ENCODE measurements at regions not wholly inside any gene's neighbourhood (a gene's known extent, or its start where the extent isn't known, plus 50 kb on each side); places are given as distances from the start of the nearest gene placed in this dataset.
A peak's percentile ranks its signal among the peaks of the same experiment; 100 is the strongest.

DNA sequence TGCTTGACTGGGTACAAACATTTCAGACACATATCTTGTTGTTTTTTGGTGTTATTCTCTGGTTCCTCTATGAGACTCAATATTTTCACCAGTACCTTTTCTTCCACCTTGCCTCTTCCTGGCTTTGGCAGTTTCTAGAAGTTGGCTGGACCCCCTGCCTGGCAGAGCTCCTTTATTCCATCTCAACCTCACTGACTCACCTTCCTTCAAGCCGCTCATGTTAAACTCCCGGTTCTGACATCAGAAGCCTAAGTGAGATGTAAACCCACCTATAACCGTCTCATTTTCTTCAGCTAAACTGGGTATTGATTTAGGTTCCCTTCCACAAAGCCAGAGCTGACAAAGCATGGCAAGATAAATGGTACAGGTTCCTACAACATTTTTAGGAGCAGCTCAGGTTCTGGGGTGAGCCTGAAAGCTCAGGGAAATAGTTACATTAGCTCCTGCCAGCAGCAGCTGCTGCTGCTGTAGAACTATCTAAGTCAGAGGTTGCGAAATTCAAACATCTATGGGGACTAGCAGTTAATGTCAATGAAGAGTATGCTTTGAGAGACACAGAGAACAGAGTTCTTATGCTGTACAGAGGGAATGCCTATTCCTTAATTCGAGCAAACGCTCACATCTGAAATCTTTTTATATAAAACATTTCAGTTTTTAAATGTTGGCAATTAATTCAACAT lies 197.1 kb upstream of the NR3C1 start:
- POLR2A ChIA-PET: no interaction called here
- Histone ChIP-seq H3K36me3 (ENCODE audit: control insufficient read depth in 4 of 4, insufficient read depth in 4 of 4, low read length in 3 of 4) (no peaks in the 10 kb centered on the region), H3K9me3 (ENCODE audit: control extremely low read depth in 1 of 5, control insufficient read depth in 4 of 5, insufficient read depth in 2 of 5, low read depth in 1 of 5, low read length in 4 of 5) (peaks cover 0 to 6% (median 0%) of the 10 kb centered on the region in 5 experiments), H3K27me3 (replicated peaks in 2 of 5; ENCODE audit: control insufficient read depth in 4 of 5, insufficient read depth in 5 of 5, low read length in 4 of 5) (no peaks in the 10 kb centered on the region), H3K27ac (ENCODE audit: insufficient read depth in 1 of 2, low read depth in 1 of 2, low read length in 2 of 2, poor library complexity in 1 of 2, severe bottlenecking in 2 of 2) (no peak overlapping the region), H3K4me1 (ENCODE audit: control extremely low read depth in 1 of 4, control insufficient read depth in 4 of 4, insufficient read depth in 4 of 4, low read length in 3 of 4) (peaks cover 13 to 40% (median 25%) of the 10 kb centered on the region in 4 experiments), H3K4me3 (ENCODE audit: control insufficient read depth in 1 of 7, extremely low read depth in 1 of 7, insufficient read depth in 4 of 7, low read depth in 2 of 7, low read length in 6 of 7) (no peak overlapping the region)
- CTCF ChIA-PET: no interaction called here
- peak in 1 of 3 donors; percentile 19 for DNase-seq
- 91% methylated on average over 4 of the region's 6 CpGs for WGBS (ENCODE audit: insufficient coverage)

DNA sequence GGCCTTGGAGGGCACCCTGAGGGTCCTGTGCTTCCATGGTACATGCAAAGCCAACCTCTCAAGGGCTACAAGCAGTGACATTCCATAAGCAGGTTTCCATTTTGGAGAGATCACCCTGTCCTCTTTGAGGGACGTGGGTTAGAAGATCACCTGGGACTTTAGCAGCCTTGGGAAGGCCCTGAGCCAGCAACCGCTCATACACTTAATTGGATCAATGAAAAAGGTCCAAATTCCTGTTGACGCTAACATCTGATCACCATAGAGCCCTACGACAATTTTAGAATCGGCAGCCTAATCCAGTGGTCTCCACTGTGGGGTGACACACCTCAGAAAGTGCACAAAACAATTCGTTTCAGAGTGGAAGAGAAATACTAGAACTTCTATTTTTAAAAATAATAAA lies 196.0 kb upstream of the NR3C1 start:
- peaks cover 0 to 6% (median 0%) of the 10 kb centered on the region in 5 experiments for H3K9me3 ChIP-seq (ENCODE audit: control extremely low read depth in 1 of 5, control insufficient read depth in 4 of 5, insufficient read depth in 2 of 5, low read depth in 1 of 5, low read length in 4 of 5)
- ChIA-PET POLR2A (no interaction called here), CTCF (no interaction called here)
- H3K27me3 ChIP-seq (replicated peaks in 2 of 5; ENCODE audit: control insufficient read depth in 4 of 5, insufficient read depth in 5 of 5, low read length in 4 of 5): no peaks in the 10 kb centered on the region
- H3K4me3 ChIP-seq (ENCODE audit: control insufficient read depth in 1 of 7, extremely low read depth in 1 of 7, insufficient read depth in 4 of 7, low read depth in 2 of 7, low read length in 6 of 7): no peak overlapping the region
- DNase-seq: no peak
- no peaks in the 10 kb centered on the region for H3K36me3 ChIP-seq (ENCODE audit: control insufficient read depth in 4 of 4, insufficient read depth in 4 of 4, low read length in 3 of 4)
- H3K4me1 ChIP-seq (ENCODE audit: control extremely low read depth in 1 of 4, control insufficient read depth in 4 of 4, insufficient read depth in 4 of 4, low read length in 3 of 4): peaks cover 4 to 30% (median 15%) of the 10 kb centered on the region in 4 experiments
- H3K27ac ChIP-seq (ENCODE audit: insufficient read depth in 1 of 2, low read depth in 1 of 2, low read length in 2 of 2, poor library complexity in 1 of 2, severe bottlenecking in 2 of 2): no peak overlapping the region
- WGBS (ENCODE audit: insufficient coverage): 100% methylated on average over 4 of the region's 6 CpGs

DNA sequence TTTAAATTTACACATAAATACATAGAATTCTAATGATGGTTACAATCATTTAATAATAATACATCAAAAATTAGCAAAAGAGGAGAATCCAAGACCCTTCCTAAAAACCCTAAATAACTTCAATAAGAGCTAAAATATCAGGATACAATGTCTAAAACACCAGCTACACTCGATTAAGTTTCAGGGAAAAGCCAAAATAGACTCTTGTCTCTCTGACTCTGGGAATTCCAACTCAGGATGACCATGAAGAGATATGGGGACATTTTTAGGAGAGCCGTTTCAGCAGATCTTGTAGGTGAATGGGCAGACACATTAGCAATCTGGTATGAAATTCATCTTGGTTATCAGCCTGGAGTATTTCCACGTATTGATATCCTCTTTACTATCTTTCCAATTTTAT lies 193.3 kb upstream of the NR3C1 start:
- H3K27ac ChIP-seq (ENCODE audit: insufficient read depth in 1 of 2, low read depth in 1 of 2, low read length in 2 of 2, poor library complexity in 1 of 2, severe bottlenecking in 2 of 2): no peak overlapping the region
- no peak overlapping the region for H3K4me3 ChIP-seq (ENCODE audit: control insufficient read depth in 1 of 7, extremely low read depth in 1 of 7, insufficient read depth in 4 of 7, low read depth in 2 of 7, low read length in 6 of 7)
- peaks cover 0 to 22% (median 9%) of the 10 kb centered on the region in 4 experiments for H3K4me1 ChIP-seq (ENCODE audit: control extremely low read depth in 1 of 4, control insufficient read depth in 4 of 4, insufficient read depth in 4 of 4, low read length in 3 of 4)
- no peaks in the 10 kb centered on the region for H3K36me3 ChIP-seq (ENCODE audit: control insufficient read depth in 4 of 4, insufficient read depth in 4 of 4, low read length in 3 of 4)
- WGBS (ENCODE audit: insufficient coverage): 100% methylated on average over 1 of the region's 3 CpGs
- H3K9me3 ChIP-seq (ENCODE audit: control extremely low read depth in 1 of 5, control insufficient read depth in 4 of 5, insufficient read depth in 2 of 5, low read depth in 1 of 5, low read length in 4 of 5): no peaks in the 10 kb centered on the region
- no peak for DNase-seq
- ChIA-PET POLR2A (no interaction called here), CTCF (interaction anchor here (1.2 kb wide), 1 partner anchor 9 kb away, joined by 3 read pairs; no protein-coding TSS in a partner anchor)
- no peaks in the 10 kb centered on the region for H3K27me3 ChIP-seq (replicated peaks in 2 of 5; ENCODE audit: control insufficient read depth in 4 of 5, insufficient read depth in 5 of 5, low read length in 4 of 5)

DNA sequence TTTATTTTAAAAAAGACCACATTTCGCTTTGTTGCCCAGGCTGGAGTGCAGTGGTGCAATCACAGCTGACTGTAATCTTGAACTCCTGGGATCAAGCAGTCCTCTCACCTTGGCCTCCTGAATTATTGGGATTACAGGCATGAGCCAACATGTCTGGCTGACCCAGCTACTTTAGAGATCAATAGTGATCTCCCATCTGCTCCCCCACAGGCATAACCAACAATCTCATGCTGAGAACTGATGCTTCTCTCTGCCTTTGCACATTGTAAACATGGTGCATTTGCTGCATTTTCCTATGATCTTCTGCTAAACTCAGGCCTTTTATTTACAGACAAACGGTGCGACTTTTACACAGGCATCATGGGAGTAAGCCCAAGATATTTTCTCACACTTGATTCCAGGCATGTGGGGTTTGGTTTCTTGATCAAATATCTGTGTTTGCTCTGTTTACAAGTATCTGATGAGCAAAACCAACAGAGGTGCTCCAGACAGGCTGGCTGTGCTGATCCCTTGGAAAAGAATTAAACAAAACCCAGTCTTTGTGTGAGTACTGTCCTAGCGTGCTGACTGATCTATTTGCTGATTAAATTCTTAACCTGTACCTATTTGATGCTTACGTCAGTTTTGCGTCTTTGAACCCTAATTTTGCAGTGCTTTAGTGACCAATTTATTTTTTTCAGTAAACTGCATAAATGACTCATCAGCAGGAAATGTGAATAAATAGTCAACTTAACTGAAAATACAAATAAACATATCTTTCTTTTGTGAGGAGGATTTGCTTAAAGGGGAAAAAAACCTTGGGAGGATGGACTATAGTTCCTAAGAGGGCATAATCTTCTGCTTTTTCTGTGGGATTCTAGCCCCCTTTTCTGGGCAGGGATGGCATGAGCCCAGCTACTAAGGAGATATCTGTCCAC lies 191.7 kb upstream of the NR3C1 start:
- 95% methylated on average over 4 of the region's 6 CpGs for WGBS (ENCODE audit: insufficient coverage)
- Histone ChIP-seq H3K4me1 (ENCODE audit: control extremely low read depth in 1 of 4, control insufficient read depth in 4 of 4, insufficient read depth in 4 of 4, low read length in 3 of 4) (peaks cover 0 to 9% (median 1%) of the 10 kb centered on the region in 4 experiments), H3K27ac (ENCODE audit: insufficient read depth in 1 of 2, low read depth in 1 of 2, low read length in 2 of 2, poor library complexity in 1 of 2, severe bottlenecking in 2 of 2) (no peak overlapping the region), H3K36me3 (ENCODE audit: control insufficient read depth in 4 of 4, insufficient read depth in 4 of 4, low read length in 3 of 4) (no peaks in the 10 kb centered on the region), H3K27me3 (replicated peaks in 2 of 5; ENCODE audit: control insufficient read depth in 4 of 5, insufficient read depth in 5 of 5, low read length in 4 of 5) (no peaks in the 10 kb centered on the region), H3K4me3 (ENCODE audit: control insufficient read depth in 1 of 7, extremely low read depth in 1 of 7, insufficient read depth in 4 of 7, low read depth in 2 of 7, low read length in 6 of 7) (no peak overlapping the region), H3K9me3 (ENCODE audit: control extremely low read depth in 1 of 5, control insufficient read depth in 4 of 5, insufficient read depth in 2 of 5, low read depth in 1 of 5, low read length in 4 of 5) (no peaks in the 10 kb centered on the region)
- POLR2A ChIA-PET: no interaction called here
- CTCF ChIA-PET: no interaction called here
- no peak for DNase-seq

DNA sequence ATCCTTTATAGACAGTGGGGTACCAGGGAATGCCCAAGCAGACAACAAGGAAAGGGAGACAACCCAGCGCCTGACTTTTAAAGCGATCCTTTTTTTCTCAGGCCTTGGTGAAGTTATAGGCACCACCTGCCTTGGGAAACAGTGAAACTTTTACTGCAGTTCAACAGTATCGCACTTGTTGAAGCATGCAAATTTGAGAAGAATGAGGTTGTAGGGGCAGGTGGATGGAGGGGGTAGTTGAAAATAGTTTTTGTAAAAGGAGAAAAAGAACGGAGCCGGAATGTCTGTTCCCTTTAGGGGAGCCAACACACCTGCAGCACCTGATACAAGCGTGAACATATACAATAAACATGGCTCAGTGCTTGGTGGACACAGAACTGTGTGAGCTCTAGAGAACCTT lies 190.2 kb upstream of the NR3C1 start:
- DNase-seq: no peak
- H3K9me3 ChIP-seq (ENCODE audit: control extremely low read depth in 1 of 5, control insufficient read depth in 4 of 5, insufficient read depth in 2 of 5, low read depth in 1 of 5, low read length in 4 of 5): no peaks in the 10 kb centered on the region
- H3K27me3 ChIP-seq (replicated peaks in 2 of 5; ENCODE audit: control insufficient read depth in 4 of 5, insufficient read depth in 5 of 5, low read length in 4 of 5): no peaks in the 10 kb centered on the region
- 96% methylated on average over 6 of the region's 6 CpGs for WGBS (ENCODE audit: insufficient coverage)
- H3K4me3 ChIP-seq (ENCODE audit: control insufficient read depth in 1 of 7, extremely low read depth in 1 of 7, insufficient read depth in 4 of 7, low read depth in 2 of 7, low read length in 6 of 7): no peak overlapping the region
- H3K27ac ChIP-seq (ENCODE audit: insufficient read depth in 1 of 2, low read depth in 1 of 2, low read length in 2 of 2, poor library complexity in 1 of 2, severe bottlenecking in 2 of 2): no peak overlapping the region
- H3K36me3 ChIP-seq (ENCODE audit: control insufficient read depth in 4 of 4, insufficient read depth in 4 of 4, low read length in 3 of 4): no peaks in the 10 kb centered on the region
- CTCF ChIA-PET: interaction anchor here (0.7 kb wide), 1 partner anchor 11 kb away, joined by 3 read pairs; no protein-coding TSS in a partner anchor
- H3K4me1 ChIP-seq (ENCODE audit: control extremely low read depth in 1 of 4, control insufficient read depth in 4 of 4, insufficient read depth in 4 of 4, low read length in 3 of 4): peaks cover 0 to 9% (median 1%) of the 10 kb centered on the region in 4 experiments
- POLR2A ChIA-PET: no interaction called here

DNA sequence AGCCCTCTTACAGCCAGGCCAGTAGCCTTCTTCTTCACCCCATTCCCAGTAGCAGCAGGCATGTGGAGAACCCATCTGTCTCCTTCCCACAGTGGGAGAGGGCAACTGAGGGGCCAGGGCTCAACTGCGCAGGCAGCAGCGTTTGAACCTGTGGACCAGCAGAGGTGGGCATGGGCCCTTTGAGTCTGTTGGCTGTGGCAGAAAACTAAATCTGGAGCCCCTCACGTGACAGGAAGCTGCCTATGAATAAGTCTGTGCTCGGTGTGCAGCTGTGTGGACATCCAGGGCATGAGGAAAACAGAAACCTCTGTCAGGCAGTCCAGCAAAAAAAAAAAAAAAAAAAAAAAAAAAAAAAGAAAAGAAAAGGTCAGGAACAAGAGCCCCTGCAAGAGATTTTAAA lies 189.2 kb upstream of the NR3C1 start:
- Histone ChIP-seq H3K36me3 (ENCODE audit: control insufficient read depth in 4 of 4, insufficient read depth in 4 of 4, low read length in 3 of 4) (no peaks in the 10 kb centered on the region), H3K27ac (ENCODE audit: insufficient read depth in 1 of 2, low read depth in 1 of 2, low read length in 2 of 2, poor library complexity in 1 of 2, severe bottlenecking in 2 of 2) (no peak overlapping the region), H3K9me3 (ENCODE audit: control extremely low read depth in 1 of 5, control insufficient read depth in 4 of 5, insufficient read depth in 2 of 5, low read depth in 1 of 5, low read length in 4 of 5) (no peaks in the 10 kb centered on the region), H3K4me1 (ENCODE audit: control extremely low read depth in 1 of 4, control insufficient read depth in 4 of 4, insufficient read depth in 4 of 4, low read length in 3 of 4) (peaks cover 0 to 9% (median 1%) of the 10 kb centered on the region in 4 experiments), H3K4me3 (ENCODE audit: control insufficient read depth in 1 of 7, extremely low read depth in 1 of 7, insufficient read depth in 4 of 7, low read depth in 2 of 7, low read length in 6 of 7) (peak overlapping the region in 1 of 7 experiments; percentile 30), H3K27me3 (replicated peaks in 2 of 5; ENCODE audit: control insufficient read depth in 4 of 5, insufficient read depth in 5 of 5, low read length in 4 of 5) (no peaks in the 10 kb centered on the region)
- 82% methylated on average over 2 of the region's 4 CpGs for WGBS (ENCODE audit: insufficient coverage)
- POLR2A ChIA-PET: no interaction called here
- DNase-seq: peak; percentile 10 to 67 (median 53)
- CTCF ChIA-PET: no interaction called here

Data from common myeloid progenitor, CD34-positive (primary cell).